ENCODE measurements at regions not wholly inside any gene's neighbourhood (a gene's known extent, or its start where the extent isn't known, plus 50 kb on each side); places are given as distances from the start of the nearest gene placed in this dataset.

DNA sequence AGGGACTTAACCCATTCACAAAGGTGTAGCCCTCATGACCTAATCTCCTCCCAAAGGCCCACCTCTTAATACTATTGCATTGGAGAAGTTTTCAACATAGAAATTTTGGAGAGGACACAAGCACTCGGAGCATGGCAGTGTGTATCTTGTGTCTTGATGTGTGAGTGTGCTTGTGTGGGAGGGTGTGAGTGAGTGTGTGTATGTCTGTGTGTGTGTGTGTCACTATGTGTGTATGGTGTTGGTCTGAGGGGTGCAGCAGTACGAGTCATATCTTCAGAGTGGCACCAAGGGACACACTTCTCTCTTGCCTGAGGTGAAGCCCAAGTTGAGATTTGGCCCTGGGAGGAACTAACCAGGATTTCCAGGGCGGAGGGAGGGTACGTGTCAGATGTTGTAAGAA, 73.7 kb downstream of the NAV1 start:
- no peak for DNase-seq (ENCODE audit: low spot score)

DNA sequence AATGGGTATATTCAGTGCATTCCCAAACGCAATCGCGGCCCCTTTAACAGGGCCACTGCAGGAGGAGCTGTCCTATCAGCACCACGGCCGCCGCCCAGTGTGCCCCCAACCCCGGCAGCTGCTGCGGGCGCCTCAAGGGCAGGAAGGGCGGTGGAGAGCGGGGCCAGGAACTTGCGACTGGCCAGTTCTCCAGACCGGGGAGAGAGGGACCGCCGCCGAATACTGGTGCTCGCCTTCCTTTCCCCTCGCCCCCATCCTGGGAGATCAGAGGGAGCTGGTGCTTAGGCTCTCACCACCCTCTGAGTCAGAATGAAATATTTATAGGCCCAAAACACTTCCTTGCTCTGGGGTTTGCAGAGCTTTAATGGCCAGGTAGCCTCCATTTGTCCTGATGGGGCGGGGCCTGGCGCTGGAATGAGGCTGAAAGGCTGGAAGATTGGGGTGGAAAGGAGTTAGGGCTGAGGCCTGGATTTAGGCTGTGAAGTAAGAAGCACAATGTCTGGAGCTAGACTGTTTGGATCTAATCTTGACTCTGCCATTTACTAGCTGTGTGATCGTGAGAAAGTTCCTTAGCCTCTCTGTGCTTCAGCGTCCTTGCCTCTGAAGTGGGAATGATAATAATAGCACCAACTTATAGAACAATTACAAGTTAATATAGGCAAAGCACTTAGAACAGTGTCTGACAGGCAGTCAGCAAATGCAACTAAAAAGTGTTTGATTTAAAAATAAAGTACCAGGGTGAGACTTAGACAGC, 75.5 kb downstream of the NAV1 start:
- peak; percentile 60 for DNase-seq (ENCODE audit: low spot score)

DNA sequence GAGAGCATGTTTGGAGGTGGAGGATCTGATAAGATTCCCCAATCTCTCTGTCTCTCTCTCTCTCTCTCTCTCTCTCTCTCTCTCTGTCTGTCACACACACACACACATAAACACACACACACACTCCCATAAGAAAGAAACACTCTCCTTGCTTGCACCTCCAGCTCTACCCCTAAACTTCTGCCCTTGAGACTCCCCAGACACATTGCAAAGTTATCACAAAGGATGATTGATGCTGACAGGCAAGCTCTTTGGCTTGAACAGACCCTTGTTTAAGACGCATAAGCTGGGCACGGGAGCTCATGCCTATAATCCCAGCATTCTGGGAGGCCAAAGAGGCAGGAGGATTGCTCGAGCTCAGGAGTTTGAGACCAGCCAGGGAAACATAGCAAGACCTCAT, 78.2 kb downstream of the NAV1 start:
- no peak for DNase-seq (ENCODE audit: low spot score)

DNA sequence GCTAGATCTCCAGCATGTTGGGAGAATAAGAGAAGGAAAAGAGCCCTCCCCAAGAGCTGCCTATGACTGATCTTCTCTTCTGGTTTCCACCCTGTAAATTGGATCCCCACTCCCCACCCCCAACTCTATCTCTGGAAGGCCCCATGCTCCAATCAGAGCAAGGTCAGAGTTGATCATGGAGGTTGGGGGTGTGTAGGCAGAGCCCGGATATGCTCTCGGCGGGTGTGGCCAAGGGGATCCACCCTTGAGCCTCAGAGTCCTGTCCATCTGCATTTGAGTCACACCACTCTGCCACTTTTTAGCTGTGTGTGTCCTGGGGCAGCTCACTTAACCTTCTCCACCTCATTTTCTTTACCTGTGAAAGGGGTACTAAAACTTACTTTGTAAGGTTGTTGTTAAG, 79.5 kb downstream of the NAV1 start:
- no peak for DNase-seq (ENCODE audit: low spot score)

DNA sequence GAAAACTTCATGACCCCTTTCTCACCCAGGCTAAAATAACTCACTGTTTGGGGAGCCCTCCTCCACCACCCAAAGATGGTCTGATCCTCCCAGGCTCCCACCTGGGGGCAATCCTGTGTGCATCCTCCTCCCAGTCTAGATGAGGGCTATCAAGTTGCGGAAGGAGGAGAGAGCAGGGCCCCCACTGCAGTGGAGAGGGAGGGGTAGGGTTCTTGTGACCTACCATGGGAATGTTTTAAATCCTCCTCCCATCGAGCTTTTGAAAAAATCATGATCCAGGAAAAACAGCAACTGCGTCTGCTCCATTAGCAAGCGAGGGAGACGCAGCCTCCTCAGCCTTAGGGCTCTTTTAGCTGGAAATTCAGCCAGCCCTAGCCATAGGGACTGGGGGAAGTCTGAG, 80.0 kb downstream of the NAV1 start:
- no peak for DNase-seq (ENCODE audit: low spot score)

DNA sequence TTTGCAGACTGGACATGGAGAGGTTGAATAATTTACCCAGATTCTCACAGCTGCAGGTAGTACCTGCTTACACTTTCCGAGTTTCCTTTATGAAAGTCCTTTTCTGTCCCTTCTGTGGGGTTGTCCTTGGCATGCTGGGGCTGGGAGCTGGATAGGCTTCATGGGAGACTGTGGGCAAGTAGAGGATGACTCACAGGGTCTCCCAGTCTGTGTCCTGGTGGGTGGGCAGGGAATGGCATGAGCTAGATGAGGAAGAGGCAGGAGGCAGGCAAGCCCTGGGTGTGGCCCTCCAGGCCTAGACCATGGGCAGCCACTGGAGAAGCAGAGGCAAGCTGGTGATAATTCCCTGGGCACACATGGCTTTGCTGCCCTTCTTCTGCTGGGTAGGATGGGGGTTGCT, 80.6 kb downstream of the NAV1 start:
- no peak for DNase-seq (ENCODE audit: low spot score)

DNA sequence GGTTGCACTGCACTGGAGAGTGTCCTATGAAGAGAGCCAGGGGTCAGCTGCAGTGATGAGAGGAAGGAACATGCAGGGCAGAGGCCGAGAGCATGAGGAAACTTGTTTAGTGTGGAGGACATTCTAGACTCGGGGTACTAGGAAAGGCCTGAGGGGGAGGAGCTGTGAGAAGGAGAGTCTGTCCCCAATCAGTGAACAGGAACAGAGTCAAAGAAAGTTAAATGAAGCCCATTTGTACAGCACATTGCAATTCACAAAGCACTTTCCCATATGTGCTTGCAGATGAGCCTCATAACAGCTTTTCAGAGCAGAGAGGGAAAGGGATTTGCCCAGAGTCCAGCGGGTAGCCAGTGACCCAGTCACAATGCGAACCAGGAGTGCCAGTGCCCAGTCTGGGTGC, 83.4 kb downstream of the NAV1 start:
- DNase-seq (ENCODE audit: low spot score), result no peak

DNA sequence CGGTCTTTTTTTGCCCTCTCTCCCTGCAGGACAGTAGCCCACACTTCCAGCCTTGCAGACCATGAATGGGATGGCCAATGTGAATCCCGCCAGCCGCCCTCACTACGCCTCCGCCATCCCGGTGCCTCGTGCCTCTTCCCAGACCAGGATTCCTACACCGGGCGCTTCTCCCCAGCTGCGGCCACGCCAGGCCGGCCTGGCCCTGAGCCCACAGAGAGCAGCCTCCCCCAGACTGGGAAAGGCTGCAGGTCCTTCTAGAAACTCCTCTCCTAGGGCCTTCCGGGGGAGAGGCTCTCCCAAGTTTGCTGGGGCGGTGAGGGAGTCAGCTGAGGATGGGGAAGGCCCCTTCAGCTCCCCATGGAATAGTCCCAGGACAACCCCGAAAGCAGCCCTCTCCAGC, 83.9 kb downstream of the NAV1 start:
- no peak for DNase-seq (ENCODE audit: low spot score)

DNA sequence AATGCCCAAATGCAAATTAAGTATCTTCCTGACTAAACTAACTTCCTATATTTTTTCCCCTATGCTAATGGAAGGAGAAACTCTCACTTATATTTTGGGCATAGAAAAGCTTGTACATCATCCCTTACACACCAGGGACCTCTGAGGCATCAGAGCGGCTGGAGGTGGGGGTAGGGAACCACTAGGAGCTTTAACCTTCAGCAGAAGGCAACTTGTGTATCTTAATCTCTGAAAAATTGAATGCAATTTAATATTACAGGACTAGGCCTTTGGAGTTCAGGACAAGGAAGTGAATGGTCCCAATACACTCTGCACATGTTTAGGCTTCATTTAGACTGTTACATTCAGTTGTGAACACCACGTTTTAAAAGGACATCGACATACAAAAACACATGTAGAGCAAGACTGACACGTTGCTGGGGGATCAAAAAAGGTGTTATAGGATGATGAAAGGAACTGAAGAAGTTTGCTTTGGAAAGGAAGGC, 85.9 kb downstream of the NAV1 start:
- no peak for DNase-seq (ENCODE audit: low spot score)

DNA sequence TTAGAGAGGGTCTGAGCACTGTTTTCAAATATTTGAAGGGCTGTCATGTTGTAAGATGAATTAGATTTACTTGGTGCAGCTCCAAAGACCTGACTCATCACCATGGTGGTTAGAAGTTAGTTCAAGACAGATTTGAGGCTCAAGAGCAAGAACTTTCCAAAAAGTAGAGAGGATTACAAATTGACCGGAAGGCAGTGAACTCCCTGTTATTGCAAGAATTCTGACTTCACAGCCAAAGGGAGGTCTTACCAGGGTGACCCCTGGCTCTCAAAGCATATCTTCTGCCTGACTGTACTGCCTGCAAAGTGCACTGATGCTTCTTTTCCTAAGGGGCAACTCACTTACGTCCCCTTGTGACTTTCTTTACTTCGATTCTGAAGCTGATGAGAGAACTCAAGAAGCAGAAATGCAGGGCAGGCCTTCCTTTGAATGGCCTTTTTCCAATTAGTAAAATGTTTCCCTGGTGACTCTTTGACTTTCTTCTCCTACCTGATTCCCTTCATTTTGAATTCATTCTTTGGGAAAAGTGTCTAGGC, 86.4 kb downstream of the NAV1 start:
- peak; percentile 90 for DNase-seq (ENCODE audit: low spot score)

DNA sequence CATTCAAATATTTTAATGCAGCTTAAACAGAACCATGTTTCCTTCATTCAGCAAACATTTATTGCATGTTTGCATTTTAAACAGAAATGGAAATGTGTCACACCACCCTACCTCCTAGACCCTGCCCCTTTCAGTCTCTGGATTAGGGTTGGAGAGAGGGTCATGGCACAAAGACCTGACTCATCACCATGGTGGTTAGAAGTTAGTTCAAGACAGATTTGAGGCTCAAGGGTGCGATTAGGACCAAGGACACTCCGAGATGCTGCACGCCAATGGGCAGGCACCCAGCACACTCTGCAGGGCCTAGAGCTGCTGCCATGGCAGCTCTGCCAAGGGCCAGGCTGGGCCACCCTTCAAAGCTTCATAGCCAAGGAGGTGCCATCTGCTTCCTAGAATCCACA, 86.9 kb downstream of the NAV1 start:
- no peak for DNase-seq (ENCODE audit: low spot score)

DNA sequence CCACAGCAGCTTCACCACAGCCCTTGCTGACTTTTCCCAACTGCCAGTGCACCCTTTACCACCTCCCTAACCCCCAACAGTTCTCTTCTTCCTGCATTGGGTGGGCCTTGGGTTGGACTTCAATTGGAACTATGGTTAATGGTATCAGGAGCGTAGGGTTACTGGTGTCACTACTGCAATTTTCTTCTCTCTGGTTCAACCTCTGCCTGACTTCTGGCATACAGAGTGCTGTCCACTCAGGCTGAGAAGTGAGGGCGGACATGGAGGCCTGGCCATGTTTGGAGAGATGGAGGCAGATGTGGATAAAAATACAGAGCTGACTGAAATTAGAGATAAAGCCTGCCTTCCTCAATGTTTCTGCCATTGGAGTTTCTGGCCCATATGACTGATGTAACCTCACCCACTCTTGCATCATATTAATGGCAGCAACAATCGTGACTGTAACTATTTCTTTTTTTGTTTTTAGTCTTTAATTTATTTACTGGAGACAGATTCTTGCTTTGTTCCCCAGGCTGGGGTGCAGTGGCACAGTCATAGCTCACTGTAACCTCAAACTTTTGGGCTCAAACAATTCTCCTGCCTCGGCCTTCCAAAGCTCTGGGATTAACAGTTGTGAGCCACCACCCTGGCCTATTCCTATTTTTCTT, 87.8 kb downstream of the NAV1 start:
- DNase-seq (ENCODE audit: low spot score), result no peak

DNA sequence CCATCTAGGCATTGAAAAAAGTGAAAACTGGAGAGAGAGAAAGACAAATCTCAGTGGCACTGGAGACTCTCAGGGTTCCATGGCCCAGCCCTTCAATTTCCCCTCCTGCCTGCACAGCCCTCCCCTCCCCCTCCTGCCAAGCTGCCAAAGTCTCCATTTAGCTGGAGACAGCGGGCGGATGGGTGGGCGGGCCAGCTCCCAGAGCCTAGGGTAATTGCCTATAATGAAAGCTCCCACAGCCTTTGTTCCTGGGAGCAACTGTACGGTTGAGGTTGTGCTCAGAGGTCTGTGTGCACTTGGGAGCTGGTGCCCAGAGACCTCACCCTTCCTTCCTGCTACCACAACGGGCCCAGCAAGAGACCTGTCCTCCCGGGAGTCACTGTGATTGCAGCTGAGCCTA, 89.6 kb downstream of the NAV1 start:
- DNase-seq (ENCODE audit: low spot score), result no peak

DNA sequence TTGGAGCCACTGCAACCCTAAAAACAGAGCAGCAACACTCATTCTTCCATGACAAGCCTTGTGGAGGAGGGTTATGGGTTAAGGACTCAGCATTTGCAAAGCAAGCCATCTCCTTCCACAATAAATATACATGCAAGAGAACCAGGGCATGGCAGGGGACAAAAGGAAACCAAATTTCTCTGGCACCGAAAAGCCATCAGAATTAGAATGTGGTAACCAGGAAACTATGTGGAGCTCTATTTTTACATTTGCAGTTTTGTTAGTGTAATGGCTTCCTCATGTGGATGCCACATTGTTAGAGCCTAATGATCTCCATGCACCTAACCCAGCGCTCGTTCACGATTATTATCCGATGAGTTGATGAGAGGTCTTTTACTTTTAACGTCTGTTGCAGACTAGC, 91.7 kb downstream of the NAV1 start:
- DNase-seq (ENCODE audit: low spot score), result peak; percentile 42

DNA sequence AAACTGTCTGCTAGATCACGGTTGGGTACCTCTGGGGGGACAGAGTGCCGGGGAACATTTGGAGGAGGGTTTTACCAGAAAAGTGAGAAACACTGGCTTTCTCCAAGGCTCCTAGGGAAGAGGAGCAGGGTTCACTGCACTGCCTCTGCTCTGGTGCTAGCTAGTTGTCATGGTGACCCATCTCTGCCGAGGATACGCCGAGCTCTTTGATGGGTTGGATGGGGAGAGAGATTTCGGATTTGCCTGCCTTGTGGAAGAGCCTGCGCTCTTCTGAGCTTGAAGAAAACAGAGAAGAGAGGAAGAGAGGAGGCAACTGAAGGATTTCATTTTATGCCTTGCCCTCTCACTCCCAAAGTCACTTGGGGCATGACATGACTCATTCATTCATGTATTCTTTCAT, 92.1 kb downstream of the NAV1 start:
- DNase-seq (ENCODE audit: low spot score), result no peak

DNA sequence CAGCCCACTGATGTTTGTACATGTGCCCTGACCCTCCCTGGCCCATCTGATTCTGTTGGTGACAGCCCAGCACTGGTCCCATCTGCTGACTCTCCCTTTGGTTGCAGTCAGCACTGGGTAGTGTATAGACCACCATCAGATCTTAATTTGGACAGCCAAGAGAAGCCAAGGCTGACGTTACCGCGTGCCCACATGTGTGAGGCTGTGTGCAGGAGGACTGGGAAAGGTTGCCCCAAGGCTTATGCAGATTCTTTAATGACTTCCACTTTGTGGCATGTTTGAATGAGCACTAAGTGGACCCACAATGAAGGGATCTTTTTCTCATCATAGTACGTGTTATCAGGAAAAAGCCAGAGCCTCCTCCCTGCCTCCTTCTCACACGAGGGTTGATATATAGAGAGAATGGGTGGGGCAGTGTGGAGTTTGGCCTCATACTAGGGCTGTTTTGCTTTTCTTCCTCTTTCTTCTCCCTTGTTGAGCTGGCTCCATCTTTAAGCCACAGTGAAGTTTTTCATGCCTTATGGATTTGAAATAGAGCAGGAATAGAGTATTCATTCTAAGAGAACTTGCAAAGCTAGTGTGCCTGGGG, 93.5 kb downstream of the NAV1 start:
- DNase-seq (ENCODE audit: low spot score), result no peak

DNA sequence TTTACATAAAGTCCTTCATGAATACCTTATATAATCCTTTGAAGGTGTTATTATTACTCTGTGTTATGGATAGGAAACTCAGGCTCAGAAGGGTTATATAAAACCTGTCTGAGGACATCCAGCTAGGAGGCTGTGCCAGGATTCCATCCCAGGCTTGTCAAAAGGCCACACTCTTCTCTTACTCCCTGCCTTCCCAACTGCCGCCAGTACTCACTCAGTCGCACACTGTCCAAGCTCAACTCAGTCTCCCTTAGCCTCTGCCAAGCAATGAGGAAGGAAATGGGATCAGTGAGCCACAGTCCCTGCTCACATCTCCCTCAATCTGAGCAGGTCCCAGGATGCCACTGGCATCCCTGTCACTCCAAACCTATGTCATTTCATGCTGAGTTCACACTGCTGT, 94.4 kb downstream of the NAV1 start:
- no peak for DNase-seq (ENCODE audit: low spot score)

DNA sequence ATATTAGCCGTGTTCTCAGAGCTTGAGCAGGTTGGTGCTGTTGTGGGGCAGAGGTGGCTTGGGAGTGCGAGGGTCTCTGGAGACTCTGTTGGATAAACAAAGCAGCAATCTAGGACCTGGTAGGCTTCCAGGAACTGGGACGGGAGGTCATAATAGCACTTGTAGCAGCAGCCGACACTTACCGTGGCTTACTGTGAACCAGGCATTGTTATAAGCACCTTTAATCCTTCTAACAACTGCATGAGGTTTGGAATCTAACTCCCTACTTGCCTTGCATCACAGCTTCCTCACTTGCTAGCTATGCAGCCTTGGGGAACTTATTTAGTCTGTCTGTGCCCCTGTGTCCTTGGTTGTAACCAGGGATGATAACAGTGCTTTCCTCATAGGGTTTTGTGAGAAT, 94.9 kb downstream of the NAV1 start:
- DNase-seq (ENCODE audit: low spot score), result no peak

DNA sequence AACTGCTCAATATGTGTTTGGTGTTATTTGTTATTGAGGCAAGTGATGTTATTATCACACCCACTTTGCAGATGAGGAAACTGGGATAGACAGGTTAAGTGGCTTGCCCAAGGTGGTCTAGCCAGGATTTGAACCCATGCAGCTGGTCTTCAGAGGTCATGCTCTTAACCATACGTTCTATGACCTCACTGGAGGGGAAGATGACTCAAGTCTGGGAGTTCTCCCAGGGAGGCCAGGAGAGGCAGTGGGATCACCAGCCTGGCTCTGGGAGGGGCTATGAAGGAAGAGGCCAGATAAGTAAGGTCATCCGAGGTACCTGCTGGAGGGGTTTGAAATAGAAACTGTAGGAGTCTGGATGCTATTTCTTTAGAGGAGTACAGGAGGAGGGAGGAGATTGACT, 95.3 kb downstream of the NAV1 start:
- DNase-seq (ENCODE audit: low spot score), result no peak

DNA sequence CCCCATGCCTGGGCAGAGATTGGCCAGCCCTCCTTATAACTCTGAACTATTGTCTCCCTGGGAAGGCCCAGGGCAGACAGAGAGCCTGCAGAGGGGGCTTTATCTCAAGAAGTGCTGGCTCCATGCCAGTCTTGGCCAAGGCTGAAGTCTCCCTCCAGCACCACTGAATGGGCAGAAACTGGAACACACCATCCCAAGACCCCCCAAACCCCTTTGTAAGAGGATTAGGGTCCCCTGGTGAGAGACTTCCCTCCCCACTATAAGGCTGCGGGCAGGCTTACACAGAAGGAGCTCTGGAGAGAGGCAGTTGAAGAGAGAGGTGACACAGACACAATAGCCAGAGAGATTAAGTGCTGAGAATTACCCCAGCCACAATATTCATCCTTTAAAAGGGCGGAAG, 97.2 kb downstream of the NAV1 start:
- no peak for DNase-seq (ENCODE audit: low spot score)

DNA sequence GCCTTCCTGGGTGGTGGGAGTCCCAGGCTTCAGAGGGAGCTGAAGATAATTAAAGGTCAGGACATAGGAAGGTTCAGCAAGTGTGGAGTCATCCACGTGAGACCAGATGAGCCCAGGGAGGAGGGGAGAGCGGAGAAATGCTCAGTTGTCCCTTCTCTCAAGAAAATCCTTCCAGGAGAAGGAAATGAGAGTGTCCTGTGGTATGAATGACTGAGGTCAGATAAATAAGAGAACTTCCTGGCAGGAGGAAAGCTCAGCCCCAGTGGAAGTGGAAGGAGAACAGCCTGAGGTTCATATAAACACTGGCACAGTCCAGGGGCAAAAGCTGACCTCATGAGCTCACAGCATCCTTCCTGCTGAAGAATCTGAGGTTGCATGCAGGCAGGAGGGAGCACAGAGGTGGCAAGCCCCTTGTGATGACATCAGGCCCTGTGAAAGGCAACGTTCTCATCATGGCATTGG, 97.6 kb downstream of the NAV1 start:
- peak; percentile 81 for DNase-seq (ENCODE audit: low spot score)

DNA sequence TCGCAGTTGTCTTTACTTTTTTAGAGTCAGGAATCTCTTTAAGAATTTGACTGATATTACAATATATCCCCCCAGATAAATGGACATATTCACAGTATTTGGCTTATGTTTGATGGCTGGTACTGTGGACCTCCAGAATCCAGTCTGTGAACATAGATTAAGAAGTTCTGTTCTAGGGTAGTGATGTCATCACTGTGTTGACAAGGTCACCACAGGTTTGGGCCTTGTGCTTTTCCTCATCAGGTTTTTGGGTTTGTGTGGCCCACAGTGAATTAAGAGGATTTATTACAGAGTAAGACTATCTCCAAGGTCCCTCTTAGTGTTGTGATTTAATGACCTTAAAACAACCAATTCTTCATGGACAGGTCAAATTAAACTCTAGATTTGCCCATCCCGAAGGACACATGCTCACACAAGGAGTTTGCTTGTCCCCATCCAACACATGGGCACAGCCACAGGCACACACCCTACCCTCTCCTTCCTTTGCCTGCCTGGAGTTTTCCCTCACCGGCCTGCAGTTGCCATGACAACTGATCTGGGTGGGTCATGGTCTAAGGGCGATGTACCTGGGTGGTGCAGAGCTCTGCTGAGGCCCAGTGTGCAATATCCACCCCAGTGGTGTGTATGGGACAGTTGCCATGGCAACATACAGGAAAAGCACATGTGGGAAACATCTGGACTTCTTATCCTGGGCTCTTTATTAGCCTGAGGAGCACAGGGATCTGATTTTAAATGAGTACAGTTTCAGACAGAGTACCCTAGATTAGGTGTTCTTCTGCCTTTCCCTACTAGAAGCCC, 98.6 kb downstream of the NAV1 start:
- DNase-seq (ENCODE audit: low spot score), result no peak
